ENCODE measurements at regions not wholly inside any gene's neighbourhood (a gene's known extent, or its start where the extent isn't known, plus 50 kb on each side); places are given as distances from the start of the nearest gene placed in this dataset.

DNA sequence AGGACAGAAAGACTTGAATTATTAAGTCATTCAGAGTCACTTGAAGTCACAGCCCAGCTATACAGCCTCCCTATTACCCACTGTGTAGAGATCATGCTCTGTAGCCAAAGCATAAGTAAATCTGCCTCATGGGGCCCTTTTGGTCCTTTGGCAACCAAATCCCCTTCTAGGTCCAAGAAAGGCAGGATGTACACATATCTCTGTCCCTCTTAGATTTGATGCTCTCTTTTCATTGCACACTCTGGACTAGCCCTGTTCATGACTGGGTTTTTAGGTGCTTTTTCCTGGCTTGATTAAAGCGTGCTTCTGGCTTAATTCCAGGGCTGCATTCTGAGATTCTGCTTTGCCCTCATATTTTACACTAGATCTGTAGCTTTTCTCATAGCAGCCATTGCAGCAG lies 296.8 kb downstream of the TENT5A start:
- DNase-seq (ENCODE audit: low spot score) (no peak), ATAC-seq (ENCODE audit: low FRiP score) (no peak)
- TF ChIP-seq, protein P1, sequence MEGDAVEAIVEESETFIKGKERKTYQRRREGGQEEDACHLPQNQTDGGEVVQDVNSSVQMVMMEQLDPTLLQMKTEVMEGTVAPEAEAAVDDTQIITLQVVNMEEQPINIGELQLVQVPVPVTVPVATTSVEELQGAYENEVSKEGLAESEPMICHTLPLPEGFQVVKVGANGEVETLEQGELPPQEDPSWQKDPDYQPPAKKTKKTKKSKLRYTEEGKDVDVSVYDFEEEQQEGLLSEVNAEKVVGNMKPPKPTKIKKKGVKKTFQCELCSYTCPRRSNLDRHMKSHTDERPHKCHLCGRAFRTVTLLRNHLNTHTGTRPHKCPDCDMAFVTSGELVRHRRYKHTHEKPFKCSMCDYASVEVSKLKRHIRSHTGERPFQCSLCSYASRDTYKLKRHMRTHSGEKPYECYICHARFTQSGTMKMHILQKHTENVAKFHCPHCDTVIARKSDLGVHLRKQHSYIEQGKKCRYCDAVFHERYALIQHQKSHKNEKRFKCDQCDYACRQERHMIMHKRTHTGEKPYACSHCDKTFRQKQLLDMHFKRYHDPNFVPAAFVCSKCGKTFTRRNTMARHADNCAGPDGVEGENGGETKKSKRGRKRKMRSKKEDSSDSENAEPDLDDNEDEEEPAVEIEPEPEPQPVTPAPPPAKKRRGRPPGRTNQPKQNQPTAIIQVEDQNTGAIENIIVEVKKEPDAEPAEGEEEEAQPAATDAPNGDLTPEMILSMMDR (IDR thresholded peaks at IDR 0.05), result no peak

DNA sequence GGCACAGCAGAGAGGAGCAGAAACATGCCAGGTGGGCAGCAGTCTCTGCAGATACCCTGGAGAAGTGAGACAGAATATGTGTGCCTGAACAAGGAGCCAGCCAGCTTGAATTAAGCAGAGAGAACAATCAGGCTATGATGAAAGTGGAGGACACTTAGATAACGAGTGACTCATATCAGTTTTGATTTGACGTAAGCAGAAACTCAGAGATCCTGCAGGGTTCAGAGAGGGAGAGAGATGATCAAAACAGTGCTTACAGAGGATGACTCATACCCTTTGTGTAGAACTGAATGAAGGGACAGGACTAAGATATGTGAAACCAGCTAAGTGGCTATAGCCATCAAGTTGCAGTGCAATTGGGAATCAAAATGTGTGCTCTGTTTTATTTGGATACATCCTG lies 300.7 kb downstream of the TENT5A start:
- no peak for ATAC-seq (ENCODE audit: low FRiP score)
- DNase-seq (ENCODE audit: low spot score), result no peak
- TF ChIP-seq, protein P1 (IDR thresholded peaks at IDR 0.05), result no peak

DNA sequence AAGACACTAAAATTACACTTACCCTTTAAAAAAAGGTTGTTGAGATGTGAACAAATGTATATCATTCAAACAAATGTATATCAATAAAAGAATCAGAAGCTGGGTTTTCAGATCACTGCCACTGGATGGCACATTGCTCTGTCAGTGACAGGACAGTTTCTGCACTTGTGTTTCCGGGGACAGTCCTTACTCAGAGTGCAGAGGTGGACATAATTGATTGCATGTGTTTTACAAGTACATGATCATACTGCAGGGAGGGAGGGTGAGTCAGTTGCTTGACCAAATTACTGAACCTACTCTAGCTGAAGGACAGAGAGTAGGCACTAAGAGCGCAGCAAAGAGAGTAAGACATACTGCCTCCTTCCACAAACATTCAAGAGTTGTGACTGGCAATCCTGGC lies 302.3 kb downstream of the TENT5A start:
- ATAC-seq (ENCODE audit: low FRiP score) (no peak), DNase-seq (ENCODE audit: low spot score) (no peak)
- TF ChIP-seq, protein P1 (IDR thresholded peaks at IDR 0.05), result no peak

DNA sequence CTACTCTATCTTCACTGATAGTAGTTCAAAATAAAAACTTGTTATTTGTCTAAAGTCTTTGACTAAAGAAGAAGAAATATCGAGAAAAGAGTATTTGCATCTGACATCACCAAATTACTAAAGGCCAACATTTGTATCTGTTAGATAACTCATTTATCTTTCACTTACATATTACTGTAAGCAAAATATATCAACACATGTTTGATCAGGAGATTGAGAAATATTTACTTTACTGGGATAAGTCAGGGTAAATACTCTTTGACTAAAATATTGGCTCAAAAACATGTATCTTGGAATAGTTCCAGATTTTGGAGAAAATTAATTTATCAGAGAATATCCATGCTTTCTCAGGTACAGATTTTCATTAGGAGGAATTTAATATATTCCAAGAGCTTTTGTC lies 306.0 kb downstream of the TENT5A start:
- no peak for ATAC-seq (ENCODE audit: low FRiP score)

DNA sequence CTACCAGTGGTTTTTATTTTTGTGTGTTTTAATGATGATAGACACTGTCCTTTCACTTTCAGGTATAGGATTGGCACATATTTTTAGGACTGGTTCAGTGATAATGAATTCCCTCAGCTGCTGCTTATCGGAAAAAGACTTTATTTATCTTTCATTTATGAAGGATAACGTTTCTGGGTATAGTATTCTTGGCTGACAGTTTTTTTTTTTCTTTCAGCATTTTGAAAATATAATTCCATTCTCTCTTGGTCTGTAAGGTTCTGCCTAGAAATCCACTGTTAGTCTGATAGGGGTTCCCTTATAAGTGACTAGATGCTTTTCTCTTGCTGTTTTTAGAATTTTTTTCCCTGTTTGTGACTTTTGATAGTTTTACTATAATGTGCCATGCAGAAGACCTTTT lies 313.1 kb downstream of the TENT5A start:
- DNase-seq (ENCODE audit: low spot score), result no peak
- TF ChIP-seq, protein P1 (IDR thresholded peaks at IDR 0.05), result no peak
- no peak for ATAC-seq (ENCODE audit: low FRiP score)

More for the DNA sequence above, 306.0 kb downstream of the TENT5A start:
- DNase-seq (ENCODE audit: low spot score), result no peak
- TF ChIP-seq, protein P1 (IDR thresholded peaks at IDR 0.05), result no peak

DNA sequence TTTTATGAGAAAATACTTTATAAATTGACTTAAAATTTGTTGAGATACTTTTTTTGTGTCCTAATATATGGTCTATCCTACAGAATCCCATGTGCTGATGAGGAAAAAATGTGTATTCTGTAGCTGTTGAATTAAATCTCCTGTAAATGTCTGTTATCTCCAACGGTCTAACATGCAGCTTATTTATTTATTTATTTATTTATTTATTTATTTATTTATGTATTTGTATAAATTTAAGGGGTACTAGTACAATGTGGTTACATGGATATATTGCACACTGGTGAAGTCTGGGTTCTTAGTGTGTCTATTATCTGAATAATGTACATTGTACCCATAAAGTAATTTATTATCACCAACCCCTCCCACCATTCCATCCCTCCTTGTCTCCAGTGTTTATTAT lies 315.5 kb downstream of the TENT5A start:
- no peak for DNase-seq (ENCODE audit: low spot score)
- ATAC-seq (ENCODE audit: low FRiP score), result no peak
- TF ChIP-seq, protein P1 (IDR thresholded peaks at IDR 0.05), result no peak

DNA sequence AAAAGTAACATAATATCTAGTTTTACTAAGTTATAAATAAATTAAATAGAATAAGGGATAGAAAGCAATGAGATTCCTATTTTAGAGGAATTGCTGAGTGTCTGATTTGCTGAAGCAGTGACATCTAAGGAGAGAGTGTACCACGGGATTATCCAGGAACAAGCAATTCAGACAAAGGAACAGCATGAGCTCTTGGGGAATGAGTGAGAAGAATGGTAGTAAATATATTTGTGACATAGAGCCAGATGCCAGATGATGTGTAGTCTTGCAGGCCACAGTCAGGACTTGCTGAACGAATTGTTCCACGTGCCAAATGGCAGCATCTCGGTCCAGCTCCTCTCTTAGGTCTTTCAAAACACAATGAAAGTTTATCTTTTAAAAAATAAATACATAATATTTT lies 339.2 kb downstream of the TENT5A start:
- TF ChIP-seq, protein P1 (IDR thresholded peaks at IDR 0.05), result no peak
- ATAC-seq (ENCODE audit: low FRiP score), result no peak
- DNase-seq (ENCODE audit: low spot score), result no peak
